Retinal pigment epithelial cell (primary cell): ENCODE measurements at regions not wholly inside any gene's neighbourhood (a gene's known extent, or its start where the extent isn't known, plus 50 kb on each side); places are given as distances from the start of the nearest gene placed in this dataset.

Experiments used
- DNase-seq: peaks from one replicate; pipeline ENCODE4 v3.0.0-alpha.2; 2010; ENCODE audit warnings: low read depth
- H3K4me3 ChIP-seq: 2 replicates; pipeline ENCODE4 v1.5.1; 2011; ENCODE audit warnings: mild to moderate bottlenecking, low read length, control low read depth, moderate library complexity
- CTCF ChIP-seq: conservative IDR thresholded peaks from 2 replicates; pipeline ENCODE4 v1.5.1; 2011; ENCODE audit warnings: low read depth, low read length, control low read depth, inconsistent platforms

- no peak for TF ChIP-seq CTCF
- DNase-seq, result no peak
Measured at GRCh38 chr9:86512929-86513328, 158.7 kb upstream of the TUT7 start.

GRCh38 chr9:86511614-86512360 is 157.6 kb upstream of the TUT7 start:
- no peak for TF ChIP-seq CTCF
- no peak overlapping the region for H3K4me3 ChIP-seq
- DNase-seq, result no peak

More at GRCh38 chr9:86512929-86513328, 158.7 kb upstream of the TUT7 start:
- H3K4me3 ChIP-seq, result no peak overlapping the region

DNA sequence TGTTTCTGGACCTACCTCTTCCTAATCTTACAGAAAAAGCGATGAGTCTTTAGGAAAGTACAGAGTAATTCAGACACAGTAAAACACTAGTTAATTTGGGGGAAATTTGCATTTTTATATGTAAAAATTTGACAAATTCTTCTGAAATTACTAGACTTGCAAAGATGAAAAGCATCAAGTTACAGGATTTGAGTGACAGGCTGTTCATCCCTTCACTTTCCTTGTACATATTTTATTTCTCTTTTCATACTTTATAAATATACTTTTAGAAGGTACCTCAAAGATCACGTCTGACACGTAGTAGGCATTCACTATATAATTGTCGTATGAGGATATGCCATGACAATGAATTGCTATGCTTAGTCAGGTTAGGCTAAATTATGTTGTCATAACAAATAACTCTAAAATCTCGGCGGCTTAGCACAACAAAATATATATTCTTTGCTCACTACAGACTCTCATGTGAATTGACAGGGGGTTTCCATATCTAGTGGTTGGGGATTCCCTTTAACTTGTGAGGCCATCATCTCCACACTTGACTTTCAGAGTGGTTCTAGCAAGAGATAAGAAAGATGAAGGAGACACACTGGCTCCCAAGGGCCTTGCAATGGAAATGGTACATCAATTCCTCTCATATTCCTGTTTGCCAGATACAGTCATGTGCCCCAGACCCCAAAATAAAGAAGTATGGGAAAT is 154.1 kb upstream of the TUT7 start:
- TF ChIP-seq CTCF, result no peak
- no peak for DNase-seq
- no peak overlapping the region for H3K4me3 ChIP-seq

DNA sequence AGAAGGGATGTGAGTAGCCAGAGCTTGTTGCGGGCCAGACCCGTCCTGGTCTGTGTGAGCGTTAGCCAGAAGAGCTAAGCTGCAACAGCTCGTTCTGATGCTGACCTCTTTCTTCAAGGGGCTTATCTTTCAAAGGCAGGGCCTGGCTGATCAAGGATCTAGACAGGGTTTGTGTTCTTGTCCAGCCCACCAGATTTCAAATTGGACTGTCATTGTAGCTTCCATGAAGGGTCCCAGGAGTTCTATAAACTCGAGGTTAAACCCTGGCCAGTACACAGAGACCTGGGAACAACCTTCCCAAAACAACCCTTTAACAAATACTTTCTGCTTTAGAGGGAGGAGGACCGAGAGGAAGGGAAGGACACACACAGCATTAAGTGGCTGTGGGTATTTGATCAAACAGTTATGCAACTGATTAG is 153.0 kb upstream of the TUT7 start:
- TF ChIP-seq CTCF, result no peak
- no peak for DNase-seq
- no peak overlapping the region for H3K4me3 ChIP-seq

- no peak for DNase-seq
- no peak for TF ChIP-seq CTCF
Measured at GRCh38 chr9:86503942-86504341, 149.7 kb upstream of the TUT7 start.

DNA sequence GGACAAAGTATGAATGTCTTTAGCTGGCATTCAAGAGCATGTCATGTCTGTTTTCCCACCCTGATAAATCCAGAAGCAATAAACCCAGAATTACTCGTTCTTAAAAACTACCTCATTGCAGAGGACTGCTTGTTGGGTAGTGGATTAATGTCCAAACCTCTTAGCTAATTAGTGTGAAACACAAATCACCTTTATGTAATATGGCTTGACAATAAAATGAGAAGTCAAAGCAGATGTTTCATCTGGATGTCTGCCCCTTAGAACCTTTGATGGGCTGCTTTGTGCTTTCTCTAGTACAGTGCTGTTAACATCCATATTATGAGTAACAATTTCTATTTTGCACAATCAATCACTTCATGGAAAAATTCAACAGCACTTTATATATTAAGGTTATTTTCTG is 149.1 kb upstream of the TUT7 start:
- no peak overlapping the region for H3K4me3 ChIP-seq
- DNase-seq, result no peak
- TF ChIP-seq CTCF, result no peak

More at GRCh38 chr9:86503942-86504341, 149.7 kb upstream of the TUT7 start:
- no peak overlapping the region for H3K4me3 ChIP-seq
